ENCODE measurements at regions not wholly inside any gene's neighbourhood (a gene's known extent, or its start where the extent isn't known, plus 50 kb on each side); places are given as distances from the start of the nearest gene placed in this dataset.

DNA sequence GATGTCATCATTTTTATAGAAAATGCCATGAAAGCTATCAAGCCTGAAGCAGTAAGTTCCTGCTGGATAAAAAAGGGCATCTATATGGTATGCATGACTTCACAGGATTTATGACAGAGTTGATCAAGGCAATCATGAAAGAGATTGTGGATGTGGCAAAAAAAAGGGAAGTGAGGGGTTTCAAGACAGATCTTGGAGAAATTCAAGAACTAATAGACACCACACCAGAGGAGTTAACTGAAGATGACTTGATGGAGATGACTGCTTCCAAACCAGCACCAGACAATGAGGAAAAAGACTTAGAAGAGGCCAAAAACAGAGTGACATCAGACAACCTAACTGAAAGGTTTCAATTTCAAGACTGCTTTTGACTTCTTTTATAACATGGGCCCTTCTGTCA is 691.1 kb upstream of the SLC10A2 start:
- ChIA-PET CTCF (no interaction called here), POLR2A (no interaction called here)
- intact Hi-C loops (cut with micrococcal nuclease), result no loop called here
- no peaks in the 10 kb centered on the region for H3K9me3 Mint-ChIP-seq
- no peak for DNase-seq
- ATAC-seq, result no peak
- H3K4me3 Mint-ChIP-seq, result no peak overlapping the region
- H3K27ac Mint-ChIP-seq, result no peak overlapping the region
- no peaks in the 10 kb centered on the region for H3K36me3 Mint-ChIP-seq (ENCODE audit: low read depth)
- no peaks in the 10 kb centered on the region for H3K27me3 Mint-ChIP-seq
- no peaks in the 10 kb centered on the region for H3K4me1 Mint-ChIP-seq (ENCODE audit: low read depth)
- TF ChIP-seq, protein P1, sequence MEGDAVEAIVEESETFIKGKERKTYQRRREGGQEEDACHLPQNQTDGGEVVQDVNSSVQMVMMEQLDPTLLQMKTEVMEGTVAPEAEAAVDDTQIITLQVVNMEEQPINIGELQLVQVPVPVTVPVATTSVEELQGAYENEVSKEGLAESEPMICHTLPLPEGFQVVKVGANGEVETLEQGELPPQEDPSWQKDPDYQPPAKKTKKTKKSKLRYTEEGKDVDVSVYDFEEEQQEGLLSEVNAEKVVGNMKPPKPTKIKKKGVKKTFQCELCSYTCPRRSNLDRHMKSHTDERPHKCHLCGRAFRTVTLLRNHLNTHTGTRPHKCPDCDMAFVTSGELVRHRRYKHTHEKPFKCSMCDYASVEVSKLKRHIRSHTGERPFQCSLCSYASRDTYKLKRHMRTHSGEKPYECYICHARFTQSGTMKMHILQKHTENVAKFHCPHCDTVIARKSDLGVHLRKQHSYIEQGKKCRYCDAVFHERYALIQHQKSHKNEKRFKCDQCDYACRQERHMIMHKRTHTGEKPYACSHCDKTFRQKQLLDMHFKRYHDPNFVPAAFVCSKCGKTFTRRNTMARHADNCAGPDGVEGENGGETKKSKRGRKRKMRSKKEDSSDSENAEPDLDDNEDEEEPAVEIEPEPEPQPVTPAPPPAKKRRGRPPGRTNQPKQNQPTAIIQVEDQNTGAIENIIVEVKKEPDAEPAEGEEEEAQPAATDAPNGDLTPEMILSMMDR (IDR thresholded peaks at IDR 0.05), result no peak

DNA sequence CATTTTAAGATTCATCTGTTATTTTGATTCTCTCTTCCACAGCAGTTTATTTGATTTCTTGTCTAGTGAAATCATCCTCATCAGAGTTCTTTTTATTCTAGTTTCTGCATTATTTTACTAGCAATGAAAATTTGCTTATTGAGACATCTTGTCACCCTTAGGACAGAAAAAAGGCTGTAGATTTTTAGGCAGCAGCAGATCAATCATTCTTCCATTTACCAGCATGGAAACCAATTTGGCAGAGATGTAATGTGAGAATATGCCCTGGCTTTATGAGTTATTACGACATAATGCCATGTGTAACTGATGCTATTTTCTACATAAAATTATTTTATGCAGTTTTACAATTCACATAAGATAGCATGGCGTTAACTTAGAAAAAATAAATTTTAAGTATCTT is 688.6 kb upstream of the SLC10A2 start:
- no peak overlapping the region for H3K27ac Mint-ChIP-seq
- no peaks in the 10 kb centered on the region for H3K9me3 Mint-ChIP-seq
- intact Hi-C loops (cut with micrococcal nuclease), result no loop called here
- ChIA-PET POLR2A (no interaction called here), CTCF (no interaction called here)
- DNase-seq, result no peak
- H3K36me3 Mint-ChIP-seq (ENCODE audit: low read depth), result no peaks in the 10 kb centered on the region
- TF ChIP-seq, protein P1 (IDR thresholded peaks at IDR 0.05), result no peak
- no peaks in the 10 kb centered on the region for H3K27me3 Mint-ChIP-seq
- H3K4me1 Mint-ChIP-seq (ENCODE audit: low read depth), result no peaks in the 10 kb centered on the region
- H3K4me3 Mint-ChIP-seq, result no peak overlapping the region
- ATAC-seq, result no peak

DNA sequence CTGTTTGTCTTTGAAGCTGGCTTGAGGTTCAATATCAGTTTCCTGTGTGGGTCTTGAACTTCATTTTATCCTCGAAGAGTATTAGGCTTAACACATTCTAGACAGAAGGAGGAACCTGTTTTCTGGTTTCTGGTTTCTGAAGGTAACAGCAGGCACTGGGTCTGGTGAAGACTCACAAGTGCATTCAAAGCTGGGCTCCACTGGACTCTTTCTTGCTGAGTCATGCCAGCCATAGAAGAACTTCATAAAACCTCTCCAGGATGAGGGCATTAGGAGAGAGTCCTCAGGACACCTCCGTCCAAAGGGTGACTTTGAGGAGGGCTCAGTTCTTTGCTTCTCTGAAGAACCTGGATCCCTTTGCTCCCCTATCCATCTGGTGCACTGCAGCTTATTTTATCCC is 668.6 kb upstream of the SLC10A2 start:
- intact Hi-C loops (cut with micrococcal nuclease), result no loop called here
- Mint-ChIP-seq H3K4me1 (ENCODE audit: low read depth) (no peaks in the 10 kb centered on the region), H3K27ac (no peak overlapping the region), H3K27me3 (no peaks in the 10 kb centered on the region), H3K4me3 (no peak overlapping the region), H3K36me3 (ENCODE audit: low read depth) (no peaks in the 10 kb centered on the region), H3K9me3 (peaks cover 5% of the 10 kb centered on the region)
- CTCF ChIA-PET, result no interaction called here
- no peak for DNase-seq
- POLR2A ChIA-PET, result no interaction called here
- ATAC-seq, result no peak
- TF ChIP-seq, protein P1 (IDR thresholded peaks at IDR 0.05), result no peak

DNA sequence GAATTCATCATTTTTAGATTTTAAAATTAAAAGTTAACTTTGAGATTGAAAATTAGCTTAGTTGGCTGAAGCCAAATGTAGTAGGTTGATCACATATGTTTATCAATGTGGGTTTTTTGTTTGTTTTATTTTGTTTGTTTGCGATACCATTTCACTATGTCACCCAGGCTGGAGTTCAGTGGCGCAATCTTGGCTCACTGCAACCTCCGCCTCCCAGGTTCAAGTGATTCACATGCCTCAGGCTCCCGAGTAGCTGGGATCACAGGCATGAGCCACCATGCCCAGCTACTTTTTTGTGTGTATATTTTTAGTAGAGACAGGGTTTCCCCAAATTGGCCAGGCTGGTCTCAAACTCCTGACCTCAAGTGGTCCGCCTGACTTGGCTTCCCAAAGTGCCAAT is 665.7 kb upstream of the SLC10A2 start:
- Mint-ChIP-seq H3K36me3 (ENCODE audit: low read depth) (no peaks in the 10 kb centered on the region), H3K4me3 (no peak overlapping the region), H3K9me3 (peaks cover 5% of the 10 kb centered on the region), H3K27ac (no peak overlapping the region), H3K27me3 (no peaks in the 10 kb centered on the region), H3K4me1 (ENCODE audit: low read depth) (no peaks in the 10 kb centered on the region)
- intact Hi-C loops (cut with micrococcal nuclease), result no loop called here
- POLR2A ChIA-PET, result no interaction called here
- TF ChIP-seq, protein P1 (IDR thresholded peaks at IDR 0.05), result no peak
- no peak for ATAC-seq
- CTCF ChIA-PET, result no interaction called here
- DNase-seq, result no peak

DNA sequence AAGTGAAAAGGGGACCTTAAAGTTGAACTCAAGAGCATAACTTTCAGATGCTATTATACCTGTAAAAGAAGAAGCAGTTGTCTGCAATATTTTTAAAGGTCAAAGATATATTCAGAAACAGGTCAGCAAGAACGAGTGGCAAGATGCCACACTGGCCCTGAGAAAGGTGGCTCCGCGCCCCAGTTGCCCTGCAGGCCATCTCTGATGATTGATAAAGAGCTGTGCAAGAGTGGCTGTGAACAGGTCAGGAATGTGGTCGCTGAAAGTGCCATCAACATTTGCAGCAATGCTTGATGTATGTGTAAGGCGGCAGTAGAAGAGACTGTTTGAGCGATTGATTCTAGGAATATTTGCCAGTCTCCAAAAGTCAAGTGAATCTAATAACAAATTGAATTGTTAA is 664.2 kb upstream of the SLC10A2 start:
- intact Hi-C loops (cut with micrococcal nuclease), result no loop called here
- TF ChIP-seq, protein P1 (IDR thresholded peaks at IDR 0.05), result no peak
- Mint-ChIP-seq H3K36me3 (ENCODE audit: low read depth) (no peaks in the 10 kb centered on the region), H3K27me3 (no peaks in the 10 kb centered on the region), H3K4me3 (no peak overlapping the region), H3K9me3 (no peaks in the 10 kb centered on the region), H3K4me1 (ENCODE audit: low read depth) (no peaks in the 10 kb centered on the region), H3K27ac (no peak overlapping the region)
- ChIA-PET POLR2A (no interaction called here), CTCF (no interaction called here)
- ATAC-seq (no peak), DNase-seq (no peak)

Data from activated CD8-positive, alpha-beta T cell treated with anti-CD3 and anti-CD28 coated beads for 36 hours (primary cell).